HFF-Myc (cell line): ENCODE measurements at regions not wholly inside any gene's neighbourhood (a gene's known extent, or its start where the extent isn't known, plus 50 kb on each side); places are given as distances from the start of the nearest gene placed in this dataset.

ENCODE experiments used
- DNase-seq: peaks from one replicate; pipeline ENCODE4 v3.0.0-alpha.2; 2011; ENCODE audit warnings: low read depth; ENCODE audit errors: extremely low read depth
- H3K4me3 ChIP-seq: replicated peaks from 2 replicates; pipeline ENCODE4 v1.5.1; 2011; ENCODE audit warnings: low read depth, mild to moderate bottlenecking, control low read depth, low read length
- TF ChIP-seq, protein P1 (sequence below): IDR thresholded peaks from 2 replicates; pipeline ENCODE4 v1.5.1; 2012; ENCODE audit warnings: mild to moderate bottlenecking, low read depth, low read length, control low read depth; ENCODE audit errors: missing control alignments

DNA sequence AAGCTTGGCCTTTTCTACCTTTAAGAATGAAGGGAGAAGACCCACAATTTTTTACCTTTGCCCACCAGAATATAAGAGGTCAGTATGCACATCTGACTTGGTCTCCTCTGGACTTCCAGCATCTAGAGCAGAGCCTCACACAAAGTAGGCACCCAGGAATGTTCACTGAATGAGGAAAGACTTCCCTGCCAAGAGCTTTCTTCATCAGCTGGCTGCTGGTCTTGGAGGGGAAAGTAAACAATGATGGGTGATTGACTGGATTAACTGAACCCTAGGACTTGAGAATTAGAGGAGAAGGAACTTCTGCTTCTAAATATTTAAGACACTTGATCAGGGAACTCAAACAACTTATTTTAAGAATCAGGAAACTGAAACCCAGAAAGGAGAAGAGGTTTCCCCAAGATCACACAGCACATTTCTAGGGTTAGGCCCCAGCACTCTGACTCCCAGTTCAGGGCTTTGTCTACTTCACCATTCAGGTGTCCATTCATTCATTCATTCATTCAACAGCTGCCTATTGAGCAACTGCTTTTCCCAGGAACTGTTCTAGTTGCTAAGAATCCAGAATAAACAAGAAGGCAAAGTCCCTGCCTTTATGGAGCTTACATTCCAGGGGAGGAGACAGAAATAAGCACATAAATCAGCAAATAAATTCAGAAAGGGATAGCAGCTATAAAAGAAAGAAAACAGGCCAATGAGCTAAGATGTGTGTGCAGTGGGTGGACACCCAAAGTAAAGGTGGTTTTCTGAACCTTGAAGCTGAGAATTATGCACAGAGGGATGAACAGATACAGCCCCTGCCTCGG lies 216.9 kb upstream of the LRFN2 start:
- TF ChIP-seq, protein P1, sequence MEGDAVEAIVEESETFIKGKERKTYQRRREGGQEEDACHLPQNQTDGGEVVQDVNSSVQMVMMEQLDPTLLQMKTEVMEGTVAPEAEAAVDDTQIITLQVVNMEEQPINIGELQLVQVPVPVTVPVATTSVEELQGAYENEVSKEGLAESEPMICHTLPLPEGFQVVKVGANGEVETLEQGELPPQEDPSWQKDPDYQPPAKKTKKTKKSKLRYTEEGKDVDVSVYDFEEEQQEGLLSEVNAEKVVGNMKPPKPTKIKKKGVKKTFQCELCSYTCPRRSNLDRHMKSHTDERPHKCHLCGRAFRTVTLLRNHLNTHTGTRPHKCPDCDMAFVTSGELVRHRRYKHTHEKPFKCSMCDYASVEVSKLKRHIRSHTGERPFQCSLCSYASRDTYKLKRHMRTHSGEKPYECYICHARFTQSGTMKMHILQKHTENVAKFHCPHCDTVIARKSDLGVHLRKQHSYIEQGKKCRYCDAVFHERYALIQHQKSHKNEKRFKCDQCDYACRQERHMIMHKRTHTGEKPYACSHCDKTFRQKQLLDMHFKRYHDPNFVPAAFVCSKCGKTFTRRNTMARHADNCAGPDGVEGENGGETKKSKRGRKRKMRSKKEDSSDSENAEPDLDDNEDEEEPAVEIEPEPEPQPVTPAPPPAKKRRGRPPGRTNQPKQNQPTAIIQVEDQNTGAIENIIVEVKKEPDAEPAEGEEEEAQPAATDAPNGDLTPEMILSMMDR: no peak
- H3K4me3 ChIP-seq: no peak overlapping the region
- no peak for DNase-seq

DNA sequence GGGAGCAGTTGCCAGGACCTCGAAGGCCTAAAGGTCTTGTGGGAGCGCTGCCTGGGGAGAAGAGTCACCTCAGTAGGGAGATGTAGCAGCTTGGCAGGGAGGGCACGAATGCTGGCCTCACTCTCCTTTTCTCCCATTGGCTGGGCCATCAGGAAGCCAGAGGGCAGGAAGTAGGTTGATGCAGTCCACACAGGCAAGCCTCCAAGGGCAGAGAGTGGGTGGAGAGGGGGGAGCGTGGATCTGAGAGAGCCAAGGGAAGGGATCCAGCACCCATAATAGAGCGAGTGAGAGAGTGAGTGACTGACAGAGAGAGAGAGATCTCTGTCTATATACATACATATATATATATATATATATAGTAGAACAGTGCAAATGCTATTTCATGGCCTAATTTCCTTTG lies 215.3 kb upstream of the LRFN2 start:
- H3K4me3 ChIP-seq: no peak overlapping the region
- TF ChIP-seq, protein P1: no peak
- no peak for DNase-seq

GRCh38 chr6:40799296-40800140 lies 212.4 kb upstream of the LRFN2 start:
- no peak overlapping the region for H3K4me3 ChIP-seq

GRCh38 chr6:40798069-40798770 lies 211.1 kb upstream of the LRFN2 start:
- TF ChIP-seq, protein P1: no peak
- no peak for DNase-seq
- H3K4me3 ChIP-seq: no peak overlapping the region

More at GRCh38 chr6:40799296-40800140, 212.4 kb upstream of the LRFN2 start:
- TF ChIP-seq, protein P1: no peak
- DNase-seq: no peak

DNA sequence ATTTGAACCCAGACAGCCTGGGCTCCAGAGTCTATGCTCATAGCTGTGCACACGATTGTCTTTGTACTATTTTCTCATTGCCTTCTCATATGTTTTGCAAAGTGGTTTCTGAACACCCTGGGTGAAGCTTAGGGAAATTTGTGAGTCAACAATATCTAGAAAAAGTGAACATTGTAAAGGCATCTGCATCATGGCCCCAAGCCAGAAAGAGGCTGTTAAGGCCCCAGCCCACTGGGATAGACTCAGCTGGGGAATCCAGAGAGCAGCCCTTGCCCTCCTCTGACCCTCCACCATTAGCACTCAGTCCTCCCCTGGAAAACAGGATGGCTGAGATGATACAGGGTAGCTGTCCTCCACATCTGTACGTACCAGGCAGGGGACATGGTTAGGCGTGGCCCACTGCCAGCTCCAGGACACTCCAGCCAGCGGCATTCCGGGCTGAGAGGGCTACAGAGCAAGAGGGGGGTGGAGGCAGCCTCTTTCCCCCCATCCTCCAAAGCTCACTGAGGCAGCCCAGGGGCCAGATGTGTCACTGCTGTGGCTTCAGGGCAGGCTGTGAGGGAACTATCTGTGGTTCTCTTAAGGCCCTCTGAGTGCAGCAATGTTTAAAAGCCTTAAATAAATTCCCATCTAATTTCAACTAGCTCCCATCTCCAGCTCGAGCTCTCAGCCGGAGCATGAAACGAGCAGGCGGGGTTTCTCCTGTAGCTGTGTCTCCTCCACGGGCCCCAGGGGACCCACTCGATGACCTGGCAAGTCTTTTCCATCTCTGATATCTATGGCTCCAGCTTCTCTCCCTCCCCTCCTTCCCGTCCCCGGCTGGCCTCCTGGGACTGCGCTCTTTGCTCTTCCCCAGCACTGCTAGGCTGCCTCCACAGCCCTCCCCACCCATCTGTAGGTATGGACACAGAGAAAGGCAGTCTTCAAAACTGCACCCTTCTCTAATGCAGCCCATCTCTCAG lies 209.4 kb upstream of the LRFN2 start:
- TF ChIP-seq, protein P1: no peak
- H3K4me3 ChIP-seq: no peak overlapping the region
- no peak for DNase-seq

- DNase-seq: no peak
- TF ChIP-seq, protein P1: no peak
- no peak overlapping the region for H3K4me3 ChIP-seq
Observed at GRCh38 chr6:40794586-40794985, 207.4 kb upstream of the LRFN2 start.
